Neural progenitor cell (in vitro differentiated cells): ENCODE measurements at regions not wholly inside any gene's neighbourhood (a gene's known extent, or its start where the extent isn't known, plus 50 kb on each side); places are given as distances from the start of the nearest gene placed in this dataset.

ENCODE experiments used
- EZH2 ChIP-seq: fragments of 200-600 bp; sonication (generic); IDR thresholded peaks from 2 replicates; pipeline ENCODE4 v1.6.1; 2017; ENCODE audit warnings: antibody characterized with exemption, mild to moderate bottlenecking, moderate library complexity
- EZH2phosphoT487 ChIP-seq: fragments of 200-600 bp; sonication (generic); IDR thresholded peaks from 2 replicates; pipeline ENCODE4 v1.6.1; 2017; ENCODE audit warnings: antibody characterized with exemption
- TF ChIP-seq, protein P1 (sequence below): fragments of 200-600 bp; sonication (generic); IDR thresholded peaks from 2 replicates; pipeline ENCODE4 v1.5.1; 2017; ENCODE audit warnings: antibody characterized with exemption, mild to moderate bottlenecking

DNA sequence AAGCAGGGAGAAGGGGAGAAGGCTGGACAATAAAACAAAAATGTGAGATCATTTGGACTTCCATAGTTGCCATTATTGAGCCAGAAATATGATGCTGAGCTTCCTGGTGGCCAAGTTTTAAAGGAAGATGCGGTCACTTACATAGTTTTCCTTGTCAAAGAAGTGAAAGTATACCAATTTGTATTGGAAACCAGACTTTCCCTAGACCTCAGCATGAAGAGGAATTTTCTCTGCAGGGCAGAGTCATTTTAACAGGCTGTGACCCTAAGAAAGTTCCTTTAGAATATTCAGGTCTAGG lies 111.0 kb downstream of the GATA6 start:
- TF ChIP-seq, protein P1, sequence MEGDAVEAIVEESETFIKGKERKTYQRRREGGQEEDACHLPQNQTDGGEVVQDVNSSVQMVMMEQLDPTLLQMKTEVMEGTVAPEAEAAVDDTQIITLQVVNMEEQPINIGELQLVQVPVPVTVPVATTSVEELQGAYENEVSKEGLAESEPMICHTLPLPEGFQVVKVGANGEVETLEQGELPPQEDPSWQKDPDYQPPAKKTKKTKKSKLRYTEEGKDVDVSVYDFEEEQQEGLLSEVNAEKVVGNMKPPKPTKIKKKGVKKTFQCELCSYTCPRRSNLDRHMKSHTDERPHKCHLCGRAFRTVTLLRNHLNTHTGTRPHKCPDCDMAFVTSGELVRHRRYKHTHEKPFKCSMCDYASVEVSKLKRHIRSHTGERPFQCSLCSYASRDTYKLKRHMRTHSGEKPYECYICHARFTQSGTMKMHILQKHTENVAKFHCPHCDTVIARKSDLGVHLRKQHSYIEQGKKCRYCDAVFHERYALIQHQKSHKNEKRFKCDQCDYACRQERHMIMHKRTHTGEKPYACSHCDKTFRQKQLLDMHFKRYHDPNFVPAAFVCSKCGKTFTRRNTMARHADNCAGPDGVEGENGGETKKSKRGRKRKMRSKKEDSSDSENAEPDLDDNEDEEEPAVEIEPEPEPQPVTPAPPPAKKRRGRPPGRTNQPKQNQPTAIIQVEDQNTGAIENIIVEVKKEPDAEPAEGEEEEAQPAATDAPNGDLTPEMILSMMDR = no peak
- no peak for TF ChIP-seq EZH2
- TF ChIP-seq EZH2phosphoT487 = no peak
